CD4-positive, alpha-beta memory T cell (primary cell): ENCODE measurements at regions not wholly inside any gene's neighbourhood (a gene's known extent, or its start where the extent isn't known, plus 50 kb on each side); places are given as distances from the start of the nearest gene placed in this dataset.

Source experiments
- CTCF ChIA-PET: fragments of 350-600 bp; sonication (Branson Sonifier 250); formaldehyde crosslinking; loops from one replicate; lab custom pipeline; 2021; ENCODE audit warnings: inconsistent platforms; ENCODE audit not compliant: partially characterized antibody; lab: Charles Lee
- POLR2A ChIA-PET: fragments of 350-600 bp; sonication (Branson Sonifier 250); formaldehyde crosslinking; loops from one replicate; lab custom pipeline; 2021; ENCODE audit not compliant: partially characterized antibody; lab: Charles Lee
- DNase-seq, 5 donors: peaks; one replicate each; pipeline versions ENCODE4 v3.0.0 to v3.0.0-alpha.2; 2020 to 2022; ENCODE audit warnings: mixed read lengths in 1 of 5
- H3K27ac ChIP-seq: one replicate; pipeline ENCODE4 v1.7.0; 2013; ENCODE audit warnings: low read depth, low read length
- H3K27me3 ChIP-seq: 2 replicates; pipeline ENCODE4 v1.7.0; 2013; ENCODE audit warnings: mild to moderate bottlenecking, low read length, moderate library complexity; ENCODE audit not compliant: insufficient read depth
- H3K36me3 ChIP-seq: 2 replicates; pipeline ENCODE4 v1.7.0; 2013; ENCODE audit warnings: mild to moderate bottlenecking, low read length, moderate library complexity; ENCODE audit not compliant: insufficient read depth
- H3K4me1 ChIP-seq: 2 replicates; pipeline ENCODE4 v1.7.0; 2013; ENCODE audit warnings: mild to moderate bottlenecking, low read length, moderate library complexity; ENCODE audit not compliant: insufficient read depth
- H3K4me3 ChIP-seq, 2 donors: one replicate each; pipeline ENCODE4 v1.7.0; 2013; ENCODE audit warnings: low read length in 2 of 2, mild to moderate bottlenecking in 1 of 2
- H3K9me3 ChIP-seq, 2 donors: one replicate each; pipeline ENCODE4 v1.7.0; 2013; ENCODE audit warnings: low read length in 2 of 2, control low read depth in 1 of 2; ENCODE audit not compliant: control insufficient read depth in 1 of 2
- H3K27ac Mint-ChIP-seq, 7 donors: one replicate each; pipeline ENCODE4 v1.8.0; 2020 to 2021; ENCODE audit warnings: mixed read lengths in 7 of 7, mild to moderate bottlenecking in 6 of 7, inconsistent platforms in 3 of 7, moderate library complexity in 3 of 7
- H3K27me3 Mint-ChIP-seq, 2 donors: one replicate each; pipeline ENCODE4 v1.8.0; 2020 to 2021; ENCODE audit warnings: mixed read lengths in 2 of 2
- H3K36me3 Mint-ChIP-seq, 2 donors: one replicate each; pipeline ENCODE4 v1.8.0; 2020 to 2021; ENCODE audit warnings: mixed read lengths in 2 of 2, inconsistent platforms in 1 of 2, mild to moderate bottlenecking in 1 of 2
- H3K4me1 Mint-ChIP-seq, 4 donors: one replicate each; pipeline ENCODE4 v1.8.0; 2020 to 2021; ENCODE audit warnings: mixed read lengths in 4 of 4, mild to moderate bottlenecking in 1 of 4
- H3K4me3 Mint-ChIP-seq, 8 donors: one replicate each; pipeline ENCODE4 v1.8.0; 2020 to 2021; ENCODE audit warnings: mixed read lengths in 8 of 8, mild to moderate bottlenecking in 7 of 8, moderate library complexity in 6 of 8, inconsistent platforms in 3 of 8
- H3K9me3 Mint-ChIP-seq, 8 donors: one replicate each; pipeline ENCODE4 v1.8.0; 2020 to 2021; ENCODE audit warnings: mixed read lengths in 8 of 8, mild to moderate bottlenecking in 5 of 8, inconsistent platforms in 3 of 8, moderate library complexity in 1 of 8
- intact Hi-C: fragments of 100-400 bp; cut with micrococcal nuclease; formaldehyde crosslinking; loops from one replicate; pipeline ENCODE4 v1.15.1; 2023

GRCh38 chr2:150135223-150135883 is 352.1 kb downstream of the RND3 start:
- intact Hi-C loops: no loop called here
- Mint-ChIP-seq H3K9me3 (peaks cover 0 to 7% (median 0%) of the 10 kb centered on the region in 8 donors), H3K27ac (no peak overlapping the region), H3K4me3 (no peak overlapping the region), H3K27me3 (no peaks in the 10 kb centered on the region), H3K36me3 (no peaks in the 10 kb centered on the region), H3K4me1 (no peaks in the 10 kb centered on the region)
- ChIA-PET POLR2A (no interaction called here), CTCF (no interaction called here)
- H3K27me3 ChIP-seq: no peaks in the 10 kb centered on the region
- H3K4me1 ChIP-seq: no peaks in the 10 kb centered on the region
- no peaks in the 10 kb centered on the region for H3K9me3 ChIP-seq
- H3K4me3 ChIP-seq: no peak overlapping the region
- no peaks in the 10 kb centered on the region for H3K36me3 ChIP-seq
- DNase-seq: no peak
- no peak overlapping the region for H3K27ac ChIP-seq

- no peak for DNase-seq
- H3K27me3 Mint-ChIP-seq: no peaks in the 10 kb centered on the region
- no peaks in the 10 kb centered on the region for H3K4me1 ChIP-seq
- intact Hi-C loops: no loop called here
- no peak overlapping the region for H3K4me3 ChIP-seq
- peaks cover 0 to 7% (median 0%) of the 10 kb centered on the region in 8 donors for H3K9me3 Mint-ChIP-seq
- H3K27ac ChIP-seq: no peak overlapping the region
- H3K36me3 Mint-ChIP-seq: no peaks in the 10 kb centered on the region
- no peak overlapping the region for H3K4me3 Mint-ChIP-seq
- H3K27ac Mint-ChIP-seq: no peak overlapping the region
- no peaks in the 10 kb centered on the region for H3K9me3 ChIP-seq
- ChIA-PET POLR2A (no interaction called here), CTCF (no interaction called here)
- H3K4me1 Mint-ChIP-seq: no peaks in the 10 kb centered on the region
- H3K27me3 ChIP-seq: no peaks in the 10 kb centered on the region
- no peaks in the 10 kb centered on the region for H3K36me3 ChIP-seq
Observed at GRCh38 chr2:150134223-150134857, 353.1 kb downstream of the RND3 start.

- Histone ChIP-seq H3K9me3 (no peaks in the 10 kb centered on the region), H3K36me3 (no peaks in the 10 kb centered on the region), H3K4me1 (no peaks in the 10 kb centered on the region), H3K27me3 (no peaks in the 10 kb centered on the region), H3K27ac (no peak overlapping the region), H3K4me3 (no peak overlapping the region)
- intact Hi-C loops: no loop called here
- POLR2A ChIA-PET: no interaction called here
- Mint-ChIP-seq H3K4me3 (no peak overlapping the region), H3K27me3 (no peaks in the 10 kb centered on the region), H3K27ac (no peak overlapping the region), H3K9me3 (peaks cover 0 to 7% (median under 1%) of the 10 kb centered on the region in 8 donors), H3K4me1 (no peaks in the 10 kb centered on the region), H3K36me3 (no peaks in the 10 kb centered on the region)
- DNase-seq: no peak
- CTCF ChIA-PET: no interaction called here
Observed at GRCh38 chr2:150133623-150134022, 353.8 kb downstream of the RND3 start.

GRCh38 chr2:150129921-150130575 is 357.4 kb downstream of the RND3 start:
- Histone ChIP-seq H3K4me1 (no peaks in the 10 kb centered on the region), H3K27ac (no peak overlapping the region), H3K9me3 (no peaks in the 10 kb centered on the region), H3K4me3 (no peak overlapping the region), H3K27me3 (no peaks in the 10 kb centered on the region), H3K36me3 (no peaks in the 10 kb centered on the region)
- ChIA-PET CTCF (no interaction called here), POLR2A (no interaction called here)
- DNase-seq: no peak
- Mint-ChIP-seq H3K4me3 (no peak overlapping the region), H3K27me3 (no peaks in the 10 kb centered on the region), H3K27ac (no peak overlapping the region), H3K4me1 (no peaks in the 10 kb centered on the region), H3K36me3 (no peaks in the 10 kb centered on the region), H3K9me3 (peaks cover 0 to 4% (median 1%) of the 10 kb centered on the region in 8 donors)
- intact Hi-C loops: no loop called here

GRCh38 chr2:150127995-150128394 is 359.5 kb downstream of the RND3 start:
- CTCF ChIA-PET: no interaction called here
- peaks cover 0 to 4% (median 1%) of the 10 kb centered on the region in 8 donors for H3K9me3 Mint-ChIP-seq
- POLR2A ChIA-PET: no interaction called here
- no peak overlapping the region for H3K4me3 Mint-ChIP-seq
- no peak overlapping the region for H3K4me3 ChIP-seq
- no peaks in the 10 kb centered on the region for H3K36me3 Mint-ChIP-seq
- no peak overlapping the region for H3K27ac ChIP-seq
- intact Hi-C loops: no loop called here
- no peaks in the 10 kb centered on the region for H3K4me1 ChIP-seq
- peaks cover 0 to 2% of the 10 kb centered on the region in 2 donors for H3K27me3 Mint-ChIP-seq
- H3K9me3 ChIP-seq: no peaks in the 10 kb centered on the region
- no peaks in the 10 kb centered on the region for H3K27me3 ChIP-seq
- no peaks in the 10 kb centered on the region for H3K4me1 Mint-ChIP-seq
- no peaks in the 10 kb centered on the region for H3K36me3 ChIP-seq
- DNase-seq: no peak
- no peak overlapping the region for H3K27ac Mint-ChIP-seq

- POLR2A ChIA-PET: no interaction called here
- intact Hi-C loops: no loop called here
- no peaks in the 10 kb centered on the region for H3K27me3 ChIP-seq
- H3K36me3 ChIP-seq: no peaks in the 10 kb centered on the region
- no peak overlapping the region for H3K4me3 ChIP-seq
- H3K4me1 Mint-ChIP-seq: no peaks in the 10 kb centered on the region
- no peak overlapping the region for H3K27ac ChIP-seq
- H3K4me3 Mint-ChIP-seq: no peak overlapping the region
- H3K27me3 Mint-ChIP-seq: peaks cover 0 to 2% of the 10 kb centered on the region in 2 donors
- H3K9me3 Mint-ChIP-seq: peaks cover 0 to 4% (median 2%) of the 10 kb centered on the region in 8 donors
- no peaks in the 10 kb centered on the region for H3K36me3 Mint-ChIP-seq
- no peak for DNase-seq
- H3K4me1 ChIP-seq: no peaks in the 10 kb centered on the region
- no peak overlapping the region for H3K27ac Mint-ChIP-seq
- no peaks in the 10 kb centered on the region for H3K9me3 ChIP-seq
- CTCF ChIA-PET: interaction anchor here (1.2 kb wide), 1 partner anchor 20 kb away, joined by 3 read pairs; no protein-coding TSS in a partner anchor
Observed at GRCh38 chr2:150127346-150127990, 360.0 kb downstream of the RND3 start.

- Histone ChIP-seq H3K27me3 (no peaks in the 10 kb centered on the region), H3K4me3 (no peak overlapping the region), H3K4me1 (no peaks in the 10 kb centered on the region), H3K36me3 (no peaks in the 10 kb centered on the region), H3K27ac (no peak overlapping the region), H3K9me3 (no peaks in the 10 kb centered on the region)
- DNase-seq: no peak
- peaks cover 0 to 4% (median 2%) of the 10 kb centered on the region in 8 donors for H3K9me3 Mint-ChIP-seq
- POLR2A ChIA-PET: no interaction called here
- intact Hi-C loops: no loop called here
- no peaks in the 10 kb centered on the region for H3K4me1 Mint-ChIP-seq
- H3K4me3 Mint-ChIP-seq: no peak overlapping the region
- peaks cover 0 to 2% of the 10 kb centered on the region in 2 donors for H3K27me3 Mint-ChIP-seq
- H3K27ac Mint-ChIP-seq: no peak overlapping the region
- no peaks in the 10 kb centered on the region for H3K36me3 Mint-ChIP-seq
- CTCF ChIA-PET: interaction anchor here (1.2 kb wide), 1 partner anchor 19 kb away, joined by 3 read pairs; no protein-coding TSS in a partner anchor
Observed at GRCh38 chr2:150126839-150127238, 360.6 kb downstream of the RND3 start.
